Mammary epithelial cell (primary cell): ENCODE measurements at regions not wholly inside any gene's neighbourhood (a gene's known extent, or its start where the extent isn't known, plus 50 kb on each side); places are given as distances from the start of the nearest gene placed in this dataset.

ENCODE experiments used
- EZH2 ChIP-seq: IDR thresholded peaks from 2 replicates; pipeline ENCODE4 v1.6.1; 2012; ENCODE audit warnings: low read length, inconsistent platforms, borderline replicate concordance
- TF ChIP-seq, protein P1 (sequence below), 2 donors: IDR thresholded peaks in 1 of 2; conservative IDR thresholded peaks in 1 of 2; 2 replicates each; pipeline ENCODE4 v1.5.1; 2011 to 2012; ENCODE audit warnings: inconsistent platforms in 2 of 2, low read length in 2 of 2, mild to moderate bottlenecking in 2 of 2, control low read depth in 1 of 2, low read depth in 1 of 2; ENCODE audit not compliant: insufficient read depth in 1 of 2; ENCODE audit errors: extremely low read depth in 1 of 2

DNA sequence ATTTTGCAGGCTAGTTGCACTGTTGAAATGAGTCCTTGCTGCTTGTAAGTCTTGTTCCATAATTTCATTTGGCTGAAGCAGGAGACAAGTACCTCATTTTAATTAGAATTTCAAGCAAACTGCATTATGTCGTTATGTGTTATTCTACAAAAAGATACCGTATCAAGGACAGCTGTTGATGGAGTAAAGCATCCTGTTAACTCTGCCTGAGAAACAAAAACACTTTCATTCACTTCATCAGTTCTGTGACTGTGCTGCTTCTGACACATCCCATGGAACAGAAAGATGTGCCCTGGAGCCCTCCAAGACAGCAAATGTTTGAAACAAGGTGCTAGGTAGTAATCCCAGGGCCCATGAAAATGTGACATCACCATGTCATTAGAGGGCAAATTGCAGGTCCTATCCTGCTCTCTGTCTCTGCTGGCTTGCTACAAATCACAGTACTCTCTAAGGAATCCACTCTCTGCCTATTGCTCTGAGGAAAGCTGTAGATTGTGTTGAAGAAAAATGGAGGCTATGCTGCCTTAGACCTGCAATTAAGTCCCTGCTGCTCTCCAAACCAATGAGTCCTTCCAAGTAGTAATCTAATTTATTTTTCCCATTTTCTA lies 209.7 kb upstream of the PARD3B start:
- TF ChIP-seq, protein P1, sequence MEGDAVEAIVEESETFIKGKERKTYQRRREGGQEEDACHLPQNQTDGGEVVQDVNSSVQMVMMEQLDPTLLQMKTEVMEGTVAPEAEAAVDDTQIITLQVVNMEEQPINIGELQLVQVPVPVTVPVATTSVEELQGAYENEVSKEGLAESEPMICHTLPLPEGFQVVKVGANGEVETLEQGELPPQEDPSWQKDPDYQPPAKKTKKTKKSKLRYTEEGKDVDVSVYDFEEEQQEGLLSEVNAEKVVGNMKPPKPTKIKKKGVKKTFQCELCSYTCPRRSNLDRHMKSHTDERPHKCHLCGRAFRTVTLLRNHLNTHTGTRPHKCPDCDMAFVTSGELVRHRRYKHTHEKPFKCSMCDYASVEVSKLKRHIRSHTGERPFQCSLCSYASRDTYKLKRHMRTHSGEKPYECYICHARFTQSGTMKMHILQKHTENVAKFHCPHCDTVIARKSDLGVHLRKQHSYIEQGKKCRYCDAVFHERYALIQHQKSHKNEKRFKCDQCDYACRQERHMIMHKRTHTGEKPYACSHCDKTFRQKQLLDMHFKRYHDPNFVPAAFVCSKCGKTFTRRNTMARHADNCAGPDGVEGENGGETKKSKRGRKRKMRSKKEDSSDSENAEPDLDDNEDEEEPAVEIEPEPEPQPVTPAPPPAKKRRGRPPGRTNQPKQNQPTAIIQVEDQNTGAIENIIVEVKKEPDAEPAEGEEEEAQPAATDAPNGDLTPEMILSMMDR (conservative IDR thresholded peaks at IDR 0.05 in 1 of 2, IDR thresholded peaks at IDR 0.05 in 1 of 2; ENCODE audit: extremely low read depth in 1 of 2, insufficient read depth in 1 of 2, low read depth in 1 of 2, low read length in 2 of 2) = no peak
- TF ChIP-seq EZH2 = no peak
